ENCODE measurements at regions not wholly inside any gene's neighbourhood (a gene's known extent, or its start where the extent isn't known, plus 50 kb on each side); places are given as distances from the start of the nearest gene placed in this dataset.

- WGBS, 2 donors: 90 to 91% methylated on average over 8 of the region's 8 CpGs
- DNase-seq (no peak), ATAC-seq (ENCODE audit: low FRiP score in 2 of 2) (no peak)
- Histone ChIP-seq H3K4me1 (peaks cover 0 to 14% (median 5%) of the 10 kb centered on the region in 4 donors), H3K36me3 (no peaks in the 10 kb centered on the region), H3K9me3 (no peaks in the 10 kb centered on the region), H3K4me3 (no peak overlapping the region), H3K27ac (no peak overlapping the region), H3K27me3 (no peaks in the 10 kb centered on the region)
- no peak for TF ChIP-seq POLR2AphosphoS5 (IDR thresholded peaks at IDR 0.05)
Observed at GRCh38 chr13:29907670-29908069, 57.3 kb upstream of the UBL3 start.

- no peak for TF ChIP-seq POLR2AphosphoS5 (IDR thresholded peaks at IDR 0.05)
- Histone ChIP-seq H3K9me3 (no peaks in the 10 kb centered on the region), H3K4me1 (peaks cover 0 to 23% (median 15%) of the 10 kb centered on the region in 4 donors), H3K4me3 (no peak overlapping the region), H3K36me3 (no peaks in the 10 kb centered on the region), H3K27ac (no peak overlapping the region), H3K27me3 (no peaks in the 10 kb centered on the region)
- ATAC-seq (ENCODE audit: low FRiP score in 2 of 2): no peak
- WGBS, 2 donors: 79 to 87% methylated on average over 6 of the region's 6 CpGs
- DNase-seq: no peak
Observed at GRCh38 chr13:29906432-29907011, 56.1 kb upstream of the UBL3 start.

GRCh38 chr13:29905845-29906244 is 55.4 kb upstream of the UBL3 start:
- H3K9me3 ChIP-seq: no peaks in the 10 kb centered on the region
- peak overlapping the region in 2 of 4 donors; percentile 36 to 52 for H3K27ac ChIP-seq
- H3K36me3 ChIP-seq: no peaks in the 10 kb centered on the region
- peak in 1 of 2 donors; percentile 75 for DNase-seq
- 24 to 40% methylated on average over 3 of the region's 3 CpGs for WGBS, 2 donors
- no peak overlapping the region for H3K4me3 ChIP-seq
- peak; percentile 55 to 73 for ATAC-seq (ENCODE audit: low FRiP score in 2 of 2)
- peaks cover 0 to 23% (median 15%) of the 10 kb centered on the region in 4 donors for H3K4me1 ChIP-seq
- TF ChIP-seq CTCF (IDR thresholded peaks at IDR 0.05): no peak
- TF ChIP-seq POLR2A (IDR thresholded peaks at IDR 0.05): peak in 1 of 4 donors; percentile 23
- no peaks in the 10 kb centered on the region for H3K27me3 ChIP-seq

DNA sequence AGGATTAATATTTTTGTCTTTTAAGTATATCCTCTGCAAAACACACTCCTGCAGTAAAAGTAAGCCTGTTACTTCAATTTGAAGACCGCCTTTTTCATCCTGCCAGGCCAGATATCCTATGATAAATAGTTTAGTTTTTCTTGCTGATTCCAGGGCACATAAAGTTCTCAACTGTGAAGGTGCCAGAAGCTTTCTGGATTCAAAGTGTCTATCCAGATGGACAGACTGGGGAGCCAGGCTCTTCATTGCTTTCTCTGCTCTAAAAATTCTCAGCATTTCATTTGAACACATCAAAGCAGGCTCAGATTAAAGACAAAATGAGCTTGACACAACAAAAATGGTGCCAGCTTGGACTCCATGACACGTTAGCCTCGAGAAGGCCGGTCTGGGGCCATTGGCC is 53.6 kb upstream of the UBL3 start:
- no peak for TF ChIP-seq POLR2AphosphoS5 (IDR thresholded peaks at IDR 0.05)
- no peak for TF ChIP-seq POLR2A (IDR thresholded peaks at IDR 0.05)
- TF ChIP-seq EP300 (IDR thresholded peaks at IDR 0.05): no peak
- no peak for TF ChIP-seq CTCF (IDR thresholded peaks at IDR 0.05)
- ATAC-seq (ENCODE audit: low FRiP score in 2 of 2) (no peak), DNase-seq (no peak)
- H3K9me3 ChIP-seq: no peaks in the 10 kb centered on the region
- H3K36me3 ChIP-seq: no peaks in the 10 kb centered on the region
- H3K4me3 ChIP-seq: no peak overlapping the region
- H3K27me3 ChIP-seq: no peaks in the 10 kb centered on the region
- no peak overlapping the region for H3K27ac ChIP-seq
- H3K4me1 ChIP-seq: peaks cover 0 to 23% (median 15%) of the 10 kb centered on the region in 4 donors
- 89 to 91% methylated on average over 4 of the region's 4 CpGs for WGBS, 2 donors

DNA sequence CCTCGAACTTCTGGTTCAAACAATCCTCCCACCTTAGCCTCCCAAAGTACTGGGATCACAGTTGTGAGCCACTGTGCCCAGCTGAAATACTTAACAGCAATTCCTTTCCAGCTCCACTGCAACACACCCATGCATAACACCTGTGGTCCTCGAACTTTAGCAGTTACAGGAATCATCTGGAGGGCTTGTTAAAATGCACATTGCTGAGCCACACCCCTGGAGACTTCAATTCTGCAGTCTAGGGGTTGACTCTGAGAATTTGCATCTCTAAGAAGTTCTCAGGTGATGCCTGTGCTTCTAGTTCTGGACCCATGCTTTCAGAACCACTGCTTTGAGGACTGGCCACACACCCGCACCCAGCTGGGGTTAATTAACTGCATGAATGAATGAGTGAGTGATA is 53.1 kb upstream of the UBL3 start:
- DNase-seq (no peak), ATAC-seq (ENCODE audit: low FRiP score in 2 of 2) (no peak)
- no peaks in the 10 kb centered on the region for H3K27me3 ChIP-seq
- H3K36me3 ChIP-seq: no peaks in the 10 kb centered on the region
- H3K4me3 ChIP-seq: no peak overlapping the region
- H3K4me1 ChIP-seq: peaks cover 0 to 23% (median 15%) of the 10 kb centered on the region in 4 donors
- H3K9me3 ChIP-seq: no peaks in the 10 kb centered on the region
- no peak overlapping the region for H3K27ac ChIP-seq
- WGBS, 2 donors: 63 to 69% methylated on average over 3 of the region's 3 CpGs
- TF ChIP-seq POLR2A (IDR thresholded peaks at IDR 0.05): no peak
- TF ChIP-seq CTCF (IDR thresholded peaks at IDR 0.05): no peak
- no peak for TF ChIP-seq POLR2AphosphoS5 (IDR thresholded peaks at IDR 0.05)
- no peak for TF ChIP-seq EP300 (IDR thresholded peaks at IDR 0.05)

GRCh38 chr13:29902632-29903305 is 52.4 kb upstream of the UBL3 start:
- Histone ChIP-seq H3K4me3 (no peak overlapping the region), H3K27ac (peak overlapping the region in 3 of 4 donors; percentile 2 to 36 (median 22)), H3K9me3 (no peaks in the 10 kb centered on the region), H3K27me3 (no peaks in the 10 kb centered on the region), H3K4me1 (peaks cover 0 to 23% (median 15%) of the 10 kb centered on the region in 4 donors), H3K36me3 (no peaks in the 10 kb centered on the region)
- WGBS, 2 donors: 30 to 35% methylated on average over 4 of the region's 4 CpGs
- ATAC-seq (ENCODE audit: low FRiP score in 2 of 2) (no peak), DNase-seq (no peak)
- TF ChIP-seq POLR2AphosphoS5 (IDR thresholded peaks at IDR 0.05): no peak
- no peak for TF ChIP-seq CTCF (IDR thresholded peaks at IDR 0.05)
- TF ChIP-seq POLR2A (IDR thresholded peaks at IDR 0.05): no peak

All from upper lobe of left lung (tissue), 6 donors.